ENCODE measurements at regions not wholly inside any gene's neighbourhood (a gene's known extent, or its start where the extent isn't known, plus 50 kb on each side); places are given as distances from the start of the nearest gene placed in this dataset.

DNA sequence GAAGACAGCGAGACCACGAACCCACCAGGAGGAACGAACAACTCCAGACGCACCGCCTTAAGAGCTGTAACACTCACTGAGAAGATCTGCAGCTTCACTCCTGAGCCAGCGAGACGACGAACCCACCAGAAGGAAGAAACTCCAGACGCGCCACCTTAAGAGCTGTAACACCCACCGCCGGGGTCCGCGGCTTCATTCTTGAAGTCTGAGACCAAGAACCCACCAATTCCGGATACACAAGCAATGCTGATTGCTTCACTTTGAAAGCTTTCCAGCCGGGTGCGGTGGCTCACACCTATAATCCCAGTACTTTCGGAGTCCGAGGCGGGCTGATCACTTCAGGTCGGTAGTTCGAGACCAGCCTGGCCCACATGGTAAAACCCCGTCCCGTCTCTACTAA, 177.2 kb upstream of the MYO3A start:
- no peaks in the 10 kb centered on the region for H3K4me1 ChIP-seq (ENCODE audit: control insufficient read depth, insufficient read depth, low read length, poor library complexity, severe bottlenecking)
- 95 to 97% methylated on average over 21 to 23 of the region's 24 CpGs for WGBS, 2 experiments (ENCODE audit: insufficient coverage in 2 of 2)
- no peaks in the 10 kb centered on the region for H3K36me3 ChIP-seq (ENCODE audit: control insufficient read depth, insufficient read depth, low read length)
- no peak overlapping the region for H3K4me3 ChIP-seq (ENCODE audit: extremely low read depth, insufficient read depth, low read length, poor library complexity, severe bottlenecking)
- H3K27ac ChIP-seq (ENCODE audit: low read depth, low read length, severe bottlenecking) = no peak overlapping the region
- no peaks in the 10 kb centered on the region for H3K9me3 ChIP-seq (ENCODE audit: control insufficient read depth, low read length)

DNA sequence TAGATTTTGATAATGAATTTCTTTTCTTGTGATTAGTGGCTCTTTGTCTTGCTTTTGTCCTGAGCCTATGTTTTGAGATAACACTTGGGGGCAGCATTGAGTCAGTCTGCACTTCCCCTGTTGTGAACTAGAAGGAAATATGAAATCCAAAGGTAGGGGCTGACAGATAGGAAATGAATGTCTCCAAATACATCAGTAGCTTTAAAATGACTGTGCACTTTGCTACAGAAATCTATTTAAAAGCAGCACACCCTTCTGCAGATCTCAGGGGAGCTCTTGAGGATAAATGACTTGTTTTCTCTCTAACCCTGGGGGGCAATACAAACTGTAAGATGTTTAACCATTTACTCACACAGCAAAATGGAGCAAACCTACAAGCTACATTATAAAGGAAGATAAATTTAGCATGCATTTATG, 176.0 kb upstream of the MYO3A start:
- Histone ChIP-seq H3K9me3 (ENCODE audit: control insufficient read depth, low read length) (peaks cover 4% of the 10 kb centered on the region), H3K4me3 (ENCODE audit: extremely low read depth, insufficient read depth, low read length, poor library complexity, severe bottlenecking) (no peak overlapping the region), H3K27ac (ENCODE audit: low read depth, low read length, severe bottlenecking) (no peak overlapping the region)

DNA sequence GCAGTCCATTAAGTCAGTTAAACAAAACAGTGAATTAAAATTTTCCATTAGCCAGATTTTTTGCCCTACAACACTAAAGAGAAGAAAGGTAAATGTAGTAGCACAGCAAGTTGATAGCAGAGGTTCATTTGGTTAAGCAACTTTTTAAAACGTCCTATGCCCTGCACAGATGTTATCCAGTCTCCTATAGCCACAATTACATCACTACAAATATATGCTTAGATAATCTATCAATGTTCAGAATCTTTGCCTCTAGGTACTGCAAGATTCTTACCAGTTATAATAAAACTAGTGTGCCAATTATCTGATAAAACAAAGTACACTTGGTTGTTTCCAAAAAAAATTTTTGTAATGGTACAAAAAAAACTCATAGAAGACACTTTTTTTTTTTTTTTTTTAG, 175.5 kb upstream of the MYO3A start:
- WGBS, 2 experiments (ENCODE audit: insufficient coverage in 2 of 2) = no CpG with 5 or more reads among the region's 1 CpG
- no peak overlapping the region for H3K4me3 ChIP-seq (ENCODE audit: extremely low read depth, insufficient read depth, low read length, poor library complexity, severe bottlenecking)
- H3K36me3 ChIP-seq (ENCODE audit: control insufficient read depth, insufficient read depth, low read length) = no peaks in the 10 kb centered on the region
- peaks cover 4% of the 10 kb centered on the region for H3K9me3 ChIP-seq (ENCODE audit: control insufficient read depth, low read length)
- H3K27ac ChIP-seq (ENCODE audit: low read depth, low read length, severe bottlenecking) = no peak overlapping the region
- no peaks in the 10 kb centered on the region for H3K4me1 ChIP-seq (ENCODE audit: control insufficient read depth, insufficient read depth, low read length, poor library complexity, severe bottlenecking)

More for the DNA sequence above, 176.0 kb upstream of the MYO3A start:
- H3K36me3 ChIP-seq (ENCODE audit: control insufficient read depth, insufficient read depth, low read length) = no peaks in the 10 kb centered on the region
- no peaks in the 10 kb centered on the region for H3K4me1 ChIP-seq (ENCODE audit: control insufficient read depth, insufficient read depth, low read length, poor library complexity, severe bottlenecking)

DNA sequence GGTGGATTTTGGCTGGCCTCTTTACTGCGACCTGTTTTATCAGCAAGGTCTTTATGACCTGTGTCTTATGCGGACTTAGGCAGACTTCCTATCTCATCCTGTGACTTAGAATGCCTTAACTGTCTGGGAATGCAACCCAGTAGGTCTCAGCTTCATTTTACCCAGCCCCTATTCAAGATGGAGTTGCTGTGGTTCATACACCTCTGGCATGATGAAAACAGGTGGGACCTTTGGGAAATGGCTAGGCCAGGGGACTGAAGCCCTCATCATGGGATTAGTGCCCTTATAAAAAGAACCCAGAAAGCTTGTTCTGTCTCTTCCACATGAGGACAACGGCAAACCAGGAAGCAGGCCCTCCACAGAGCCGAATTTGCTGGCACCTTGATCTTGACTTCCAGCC, 172.1 kb upstream of the MYO3A start:
- Histone ChIP-seq H3K27ac (ENCODE audit: low read depth, low read length, severe bottlenecking) (no peak overlapping the region), H3K36me3 (ENCODE audit: control insufficient read depth, insufficient read depth, low read length) (no peaks in the 10 kb centered on the region), H3K4me1 (ENCODE audit: control insufficient read depth, insufficient read depth, low read length, poor library complexity, severe bottlenecking) (peaks cover 7% of the 10 kb centered on the region), H3K9me3 (ENCODE audit: control insufficient read depth, low read length) (peaks cover 4% of the 10 kb centered on the region), H3K4me3 (ENCODE audit: extremely low read depth, insufficient read depth, low read length, poor library complexity, severe bottlenecking) (no peak overlapping the region)
- WGBS, 2 experiments (ENCODE audit: insufficient coverage in 2 of 2) = 85 to 92% methylated on average over 2 to 4 of the region's 4 CpGs

DNA sequence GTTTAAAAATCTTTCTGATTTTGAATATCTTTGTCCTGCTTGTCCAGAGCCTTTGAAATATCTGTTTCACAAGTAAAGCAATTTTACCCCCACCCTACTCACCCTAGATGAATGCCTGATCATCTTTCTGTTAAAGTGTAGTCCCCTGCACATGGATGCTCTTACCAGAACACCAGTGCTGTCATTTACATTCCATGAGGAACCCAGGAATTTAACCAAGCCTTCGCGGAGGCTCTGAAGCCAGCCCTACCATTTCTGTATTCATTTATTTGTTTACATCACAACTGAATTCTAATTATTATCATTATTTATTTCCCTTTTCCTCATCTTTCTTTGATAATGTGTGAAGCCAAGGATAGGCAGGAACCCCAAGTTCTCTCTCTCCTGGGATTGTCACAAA, 167.8 kb upstream of the MYO3A start:
- H3K9me3 ChIP-seq (ENCODE audit: control insufficient read depth, low read length) = peaks cover 4% of the 10 kb centered on the region
- 36% methylated on average over 2 of the region's 2 CpGs; no CpG with 5 or more reads in 1 of the 2 experiments for WGBS, 2 experiments (ENCODE audit: insufficient coverage in 2 of 2)
- H3K36me3 ChIP-seq (ENCODE audit: control insufficient read depth, insufficient read depth, low read length) = no peaks in the 10 kb centered on the region
- peak overlapping the region; percentile 24 for H3K27ac ChIP-seq (ENCODE audit: low read depth, low read length, severe bottlenecking)
- H3K4me3 ChIP-seq (ENCODE audit: extremely low read depth, insufficient read depth, low read length, poor library complexity, severe bottlenecking) = peak overlapping the region; percentile 23
- peaks cover 7% of the 10 kb centered on the region for H3K4me1 ChIP-seq (ENCODE audit: control insufficient read depth, insufficient read depth, low read length, poor library complexity, severe bottlenecking)

DNA sequence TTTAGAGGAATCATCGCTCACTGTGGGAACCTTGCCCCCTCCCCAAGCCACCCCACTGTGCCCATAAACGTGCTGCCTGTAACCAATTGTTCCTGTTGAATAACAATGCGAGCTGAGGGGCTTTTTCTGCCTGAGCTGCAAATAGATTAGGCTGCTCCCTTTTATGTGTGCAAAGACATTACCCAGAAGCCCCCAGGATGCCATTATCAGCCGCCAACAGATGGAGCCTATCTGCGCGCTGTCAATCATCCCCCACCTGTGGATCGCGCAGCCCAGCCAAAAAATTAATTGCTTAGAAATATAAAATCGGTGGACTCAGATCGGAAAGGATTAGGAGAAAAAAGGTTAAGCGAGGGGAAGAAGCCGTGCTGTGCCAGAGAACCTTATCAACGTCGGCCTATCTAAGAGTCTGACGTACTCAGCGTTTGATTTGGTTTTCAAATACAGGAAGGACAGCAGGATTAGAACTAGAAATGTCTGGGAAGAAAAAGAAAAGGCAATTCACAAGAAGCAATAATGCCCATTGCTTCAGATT, 167.3 kb upstream of the MYO3A start:
- peak overlapping the region; percentile 24 for H3K27ac ChIP-seq (ENCODE audit: low read depth, low read length, severe bottlenecking)

DNA sequence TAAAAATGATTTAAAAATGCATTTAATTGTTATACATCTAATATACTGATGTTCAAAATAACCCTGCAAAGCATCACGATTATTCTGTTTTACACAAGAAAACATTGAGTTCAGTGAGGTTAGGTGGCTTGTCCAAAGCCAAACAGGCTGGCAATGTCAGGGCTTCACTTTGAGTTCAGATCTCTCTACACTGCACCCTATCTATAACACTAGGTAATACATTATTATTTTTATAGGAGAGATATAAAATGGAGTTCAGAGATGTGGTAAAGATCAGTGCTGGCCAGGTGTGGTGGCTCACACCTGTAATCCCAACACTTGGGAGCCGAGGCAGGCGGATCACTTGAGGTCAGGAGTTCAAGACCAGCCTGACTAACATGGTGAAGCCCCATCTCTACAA, 165.9 kb upstream of the MYO3A start:
- no peak overlapping the region for H3K27ac ChIP-seq (ENCODE audit: low read depth, low read length, severe bottlenecking)

More for the DNA sequence above, 167.3 kb upstream of the MYO3A start:
- Histone ChIP-seq H3K4me1 (ENCODE audit: control insufficient read depth, insufficient read depth, low read length, poor library complexity, severe bottlenecking) (peaks cover 7% of the 10 kb centered on the region), H3K36me3 (ENCODE audit: control insufficient read depth, insufficient read depth, low read length) (no peaks in the 10 kb centered on the region), H3K9me3 (ENCODE audit: control insufficient read depth, low read length) (peaks cover 4% of the 10 kb centered on the region), H3K4me3 (ENCODE audit: extremely low read depth, insufficient read depth, low read length, poor library complexity, severe bottlenecking) (peak overlapping the region; percentile 23)
- WGBS, 2 experiments (ENCODE audit: insufficient coverage in 2 of 2) = 4 to 5% methylated on average over 10 to 15 of the region's 16 CpGs

DNA sequence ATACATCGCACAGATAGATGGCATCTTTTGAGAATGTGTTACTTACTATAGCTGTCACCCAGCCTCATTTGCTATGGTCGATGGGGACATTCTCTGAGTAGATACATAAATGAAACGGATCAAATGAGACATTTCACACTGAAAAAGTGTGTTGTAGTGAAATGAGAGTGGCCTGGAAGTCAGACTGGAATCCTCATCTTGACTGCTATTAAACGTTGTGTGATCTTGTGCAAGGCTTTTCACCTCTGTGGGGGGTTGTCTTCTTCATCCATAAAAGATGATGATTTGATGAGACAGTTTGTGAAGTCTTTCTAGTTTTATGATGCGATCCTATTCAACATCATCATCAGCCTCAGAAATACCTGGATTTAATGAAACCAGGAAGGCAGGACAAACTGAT, 155.4 kb upstream of the MYO3A start:
- 81 to 91% methylated on average over 2 to 4 of the region's 5 CpGs for WGBS, 2 experiments (ENCODE audit: insufficient coverage in 2 of 2)
- H3K4me3 ChIP-seq (ENCODE audit: extremely low read depth, insufficient read depth, low read length, poor library complexity, severe bottlenecking) = no peak overlapping the region
- no peaks in the 10 kb centered on the region for H3K36me3 ChIP-seq (ENCODE audit: control insufficient read depth, insufficient read depth, low read length)
- H3K27ac ChIP-seq (ENCODE audit: low read depth, low read length, severe bottlenecking) = no peak overlapping the region
- no peaks in the 10 kb centered on the region for H3K4me1 ChIP-seq (ENCODE audit: control insufficient read depth, insufficient read depth, low read length, poor library complexity, severe bottlenecking)
- H3K9me3 ChIP-seq (ENCODE audit: control insufficient read depth, low read length) = no peaks in the 10 kb centered on the region

More for the DNA sequence above, 165.9 kb upstream of the MYO3A start:
- H3K36me3 ChIP-seq (ENCODE audit: control insufficient read depth, insufficient read depth, low read length) = no peaks in the 10 kb centered on the region
- H3K9me3 ChIP-seq (ENCODE audit: control insufficient read depth, low read length) = no peaks in the 10 kb centered on the region
- H3K4me3 ChIP-seq (ENCODE audit: extremely low read depth, insufficient read depth, low read length, poor library complexity, severe bottlenecking) = no peak overlapping the region
- no CpG with 5 or more reads among the region's 3 CpGs for WGBS, 2 experiments (ENCODE audit: insufficient coverage in 2 of 2)
- H3K4me1 ChIP-seq (ENCODE audit: control insufficient read depth, insufficient read depth, low read length, poor library complexity, severe bottlenecking) = peaks cover 7% of the 10 kb centered on the region

DNA sequence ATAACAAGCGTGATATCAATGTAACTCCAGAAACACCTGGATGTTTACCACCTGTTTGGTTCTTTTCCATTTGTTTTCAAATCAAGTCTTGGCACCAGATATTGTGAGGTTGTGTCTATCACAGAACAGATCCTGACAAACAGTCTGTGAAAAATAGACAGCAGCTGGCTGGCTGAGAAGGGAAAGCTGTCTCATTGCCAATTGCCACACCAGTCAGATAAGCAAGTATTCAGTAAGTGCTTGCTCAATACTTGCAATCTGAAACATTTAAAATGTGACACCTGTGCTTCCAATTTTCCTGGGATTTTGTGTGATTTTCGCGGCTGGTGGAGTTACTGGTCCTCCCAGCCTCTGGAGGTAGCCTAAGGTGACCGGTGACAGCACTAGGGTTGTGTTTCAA, 147.9 kb upstream of the MYO3A start:
- Histone ChIP-seq H3K36me3 (ENCODE audit: control insufficient read depth, insufficient read depth, low read length) (no peaks in the 10 kb centered on the region), H3K9me3 (ENCODE audit: control insufficient read depth, low read length) (no peaks in the 10 kb centered on the region), H3K27ac (ENCODE audit: low read depth, low read length, severe bottlenecking) (no peak overlapping the region), H3K4me3 (ENCODE audit: extremely low read depth, insufficient read depth, low read length, poor library complexity, severe bottlenecking) (no peak overlapping the region), H3K4me1 (ENCODE audit: control insufficient read depth, insufficient read depth, low read length, poor library complexity, severe bottlenecking) (no peaks in the 10 kb centered on the region)
- WGBS, 2 experiments (ENCODE audit: insufficient coverage in 2 of 2) = 85 to 89% methylated on average over 4 of the region's 4 CpGs

DNA sequence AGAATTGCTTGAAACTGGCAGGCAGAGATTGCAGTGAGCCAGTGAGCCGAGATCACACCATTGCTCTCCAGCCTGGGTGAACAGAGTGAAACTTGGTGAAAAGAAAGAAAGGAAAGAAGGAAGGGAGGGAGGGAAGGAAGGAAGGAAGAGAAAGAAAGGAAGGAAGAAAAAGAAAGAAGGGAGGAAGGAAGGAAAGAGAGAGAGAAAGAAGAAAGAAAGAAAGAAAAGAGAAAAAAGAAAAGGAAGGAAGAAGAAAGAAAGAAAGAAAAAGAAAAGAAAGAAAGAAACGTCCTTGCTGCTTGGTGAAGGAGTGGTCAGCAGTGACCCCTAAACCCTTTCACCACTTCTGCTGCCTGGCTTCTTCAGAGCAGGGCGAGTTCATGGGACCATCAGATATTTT, 147.1 kb upstream of the MYO3A start:
- H3K27ac ChIP-seq (ENCODE audit: low read depth, low read length, severe bottlenecking) = no peak overlapping the region
- 97 to 100% methylated on average over 1 to 2 of the region's 3 CpGs for WGBS, 2 experiments (ENCODE audit: insufficient coverage in 2 of 2)
- H3K4me1 ChIP-seq (ENCODE audit: control insufficient read depth, insufficient read depth, low read length, poor library complexity, severe bottlenecking) = no peaks in the 10 kb centered on the region
- H3K36me3 ChIP-seq (ENCODE audit: control insufficient read depth, insufficient read depth, low read length) = no peaks in the 10 kb centered on the region
- no peaks in the 10 kb centered on the region for H3K9me3 ChIP-seq (ENCODE audit: control insufficient read depth, low read length)
- H3K4me3 ChIP-seq (ENCODE audit: extremely low read depth, insufficient read depth, low read length, poor library complexity, severe bottlenecking) = no peak overlapping the region

DNA sequence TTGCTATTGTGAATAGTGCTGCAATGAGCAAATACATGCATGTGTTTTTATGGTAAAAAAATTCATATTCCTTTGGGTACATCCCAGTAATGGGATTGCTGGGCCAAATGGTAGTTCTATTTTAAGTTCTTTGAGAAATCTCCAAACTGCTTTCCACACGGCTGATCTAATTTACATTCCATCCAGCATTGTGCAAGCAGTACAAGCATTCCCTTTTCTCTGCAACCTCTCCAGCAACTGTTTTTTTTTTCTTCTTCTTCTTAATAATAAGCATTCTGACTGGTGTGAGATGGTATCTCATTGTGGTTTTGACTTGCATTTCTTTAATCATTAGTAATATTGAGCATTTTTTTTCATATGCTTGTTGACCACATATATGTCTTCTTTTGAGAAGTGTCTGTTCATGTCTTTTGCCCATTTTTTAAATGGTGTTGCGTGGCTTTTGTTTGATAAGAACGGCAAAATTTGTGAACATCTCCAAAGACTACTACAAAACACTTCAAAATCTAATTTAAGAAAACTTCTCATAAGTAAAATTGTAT, 136.1 kb upstream of the MYO3A start:
- Histone ChIP-seq H3K27ac (ENCODE audit: low read depth, low read length, severe bottlenecking) (no peak overlapping the region), H3K36me3 (ENCODE audit: control insufficient read depth, insufficient read depth, low read length) (no peaks in the 10 kb centered on the region), H3K4me3 (ENCODE audit: extremely low read depth, insufficient read depth, low read length, poor library complexity, severe bottlenecking) (no peak overlapping the region), H3K4me1 (ENCODE audit: control insufficient read depth, insufficient read depth, low read length, poor library complexity, severe bottlenecking) (no peaks in the 10 kb centered on the region), H3K9me3 (ENCODE audit: control insufficient read depth, low read length) (no peaks in the 10 kb centered on the region)
- WGBS, 2 experiments (ENCODE audit: insufficient coverage in 2 of 2) = 100% methylated on average over 1 of the region's 3 CpGs; no CpG with 5 or more reads in 1 of the 2 experiments
